ENCODE measurements at regions not wholly inside any gene's neighbourhood (a gene's known extent, or its start where the extent isn't known, plus 50 kb on each side); places are given as distances from the start of the nearest gene placed in this dataset.

- ATAC-seq = no peak
- Histone ChIP-seq H3K27ac (ENCODE audit: control insufficient read depth, insufficient read depth) (no peak overlapping the region), H3K9ac (ENCODE audit: control insufficient read depth, insufficient read depth, low read length) (no peak overlapping the region), H3K4me1 (ENCODE audit: control insufficient read depth, insufficient read depth, low read length) (no peaks in the 10 kb centered on the region), H4K20me1 (ENCODE audit: control insufficient read depth, insufficient read depth) (no peaks in the 10 kb centered on the region), H3K4me2 (ENCODE audit: control insufficient read depth, insufficient read depth) (no peak overlapping the region), H2AFZ (ENCODE audit: control insufficient read depth, low read depth, low read length) (no peak overlapping the region), H3K36me3 (ENCODE audit: control insufficient read depth in 2 of 2, insufficient read depth in 2 of 2, low read length in 1 of 2) (no peaks in the 10 kb centered on the region), H3K27me3 (replicated peaks in 1 of 2; ENCODE audit: control insufficient read depth in 2 of 2, insufficient read depth in 2 of 2, low read length in 1 of 2) (no peaks in the 10 kb centered on the region), H3K79me2 (ENCODE audit: control insufficient read depth, insufficient read depth, low read length) (no peaks in the 10 kb centered on the region), H3K4me3 (no peak overlapping the region), H3K9me3 (replicated peaks; ENCODE audit: control insufficient read depth, insufficient read depth, low read length) (no peaks in the 10 kb centered on the region)
- intact Hi-C loops (cut with micrococcal nuclease; ENCODE audit: unreplicated experiment) (no loop called here), in situ Hi-C loops (cut with MboI) (no loop called here)
- ChIA-PET SMC1A (ENCODE audit: uncharacterized antibody, unreplicated experiment) (interaction anchor here (0.9 to 1.8 kb wide), 3 partner anchors 10 to 93 kb away, joined by 3 read pairs; no protein-coding TSS in a partner anchor), RAD21 (ENCODE audit: unreplicated experiment) (no interaction called here), CTCF (no interaction called here), POLR2A (no interaction called here)
- no peak for FAIRE-seq
- DNase-seq (ENCODE audit: low read depth, low spot score) = no peak
- BruUV-seq (replicated peaks) = no TSS peak
- TF ChIP-seq NR2C2 (IDR thresholded peaks at IDR 0.05; ENCODE audit: borderline replicate concordance, control insufficient read depth, insufficient read length, low read depth) (no peak), CBX3 (IDR thresholded peaks at IDR 0.05; ENCODE audit: borderline replicate concordance, low read depth) (no peak), STAT1 (conservative IDR thresholded peaks at IDR 0.05) (no peak), ZNF687 (IDR thresholded peaks at IDR 0.05) (no peak), SUZ12 (IDR thresholded peaks at IDR 0.05; ENCODE audit: unreplicated experiment) (no peak), RAD51 (IDR thresholded peaks at IDR 0.05) (no peak), ZSCAN29 (IDR thresholded peaks at IDR 0.05) (no peak), FOS (IDR thresholded peaks at IDR 0.05; ENCODE audit: borderline replicate concordance, extremely low read depth, insufficient read length) (no peak), ZNF24 (IDR thresholded peaks at IDR 0.05) (no peak), SP1 (IDR thresholded peaks at IDR 0.05; ENCODE audit: low read depth, low read length) (no peak), NFYA (IDR thresholded peaks at IDR 0.05; ENCODE audit: borderline replicate concordance, low read depth, low read length) (no peak), SMC3 (IDR thresholded peaks at IDR 0.05; ENCODE audit: borderline replicate concordance, low read length) (no peak), CBX5 (IDR thresholded peaks at IDR 0.05; ENCODE audit: low read depth) (no peak), MYC (IDR thresholded peaks at IDR 0.05; ENCODE audit: insufficient read depth, insufficient read length, insufficient replicate concordance, low read length, severe bottlenecking) (no peak), NKRF (conservative IDR thresholded peaks at IDR 0.05) (no peak), TAF1 (IDR thresholded peaks at IDR 0.05; ENCODE audit: borderline replicate concordance, low read depth, low read length) (no peak), SMAD1 (IDR thresholded peaks at IDR 0.05; ENCODE audit: low read depth, partially characterized antibody) (no peak), POLR2AphosphoS5 (IDR thresholded peaks at IDR 0.05; ENCODE audit: low read length) (no peak)
- 46% methylated on average over 5 of the region's 5 CpGs for WGBS (ENCODE audit: insufficient coverage, insufficient replicate concordance, low lambda C conversion rate, missing lambda C conversion rate)
These were observed 131.3 kb downstream of the INHBA start for GRCh38 chr7:41571573-41571972.

All from GM12878 (cell line).